AG09309 (cell line): ENCODE measurements at regions not wholly inside any gene's neighbourhood (a gene's known extent, or its start where the extent isn't known, plus 50 kb on each side); places are given as distances from the start of the nearest gene placed in this dataset.
"Not testable (repeated sequence)": the region's sequence is repeated elsewhere in the genome, so short reads cannot be mapped to it uniquely, and the experiment has no call there.

Experiments used
- DNase-seq: peaks from one replicate; pipeline ENCODE4 v3.0.0-alpha.2; 2010; ENCODE audit warnings: low read depth
- H3K4me3 ChIP-seq: 2 replicates; pipeline ENCODE4 v1.5.1; 2011; ENCODE audit warnings: mild to moderate bottlenecking, low read depth, low read length, moderate library complexity; ENCODE audit not compliant: control insufficient read depth
- TF ChIP-seq, protein P1 (sequence below): IDR thresholded peaks from 2 replicates; pipeline ENCODE4 v1.5.1; 2011; ENCODE audit warnings: mild to moderate bottlenecking, low read depth, low read length, inconsistent platforms; ENCODE audit not compliant: insufficient read depth, control insufficient read depth; ENCODE audit errors: missing control alignments

DNA sequence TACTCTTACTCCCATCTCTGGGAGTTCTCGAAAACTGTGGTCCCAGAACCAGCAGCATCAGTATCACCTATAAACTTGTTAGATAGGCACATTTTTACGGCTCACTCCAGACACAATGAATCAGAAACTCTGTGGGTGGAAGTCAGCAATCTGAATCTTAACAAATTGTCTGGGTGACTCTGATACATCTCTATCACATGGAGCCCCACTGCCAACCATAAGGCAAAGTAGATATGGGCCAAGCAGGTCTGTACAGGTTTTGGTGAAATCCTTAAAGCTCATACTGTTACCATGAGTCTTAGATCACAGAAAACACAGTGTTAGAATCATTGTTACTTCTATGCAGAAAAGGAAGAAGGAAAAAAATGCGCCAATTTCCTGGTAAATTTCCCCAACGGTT, 122.5 kb upstream of the HCCS start:
- H3K4me3 ChIP-seq = no peak overlapping the region
- no peak for DNase-seq

DNA sequence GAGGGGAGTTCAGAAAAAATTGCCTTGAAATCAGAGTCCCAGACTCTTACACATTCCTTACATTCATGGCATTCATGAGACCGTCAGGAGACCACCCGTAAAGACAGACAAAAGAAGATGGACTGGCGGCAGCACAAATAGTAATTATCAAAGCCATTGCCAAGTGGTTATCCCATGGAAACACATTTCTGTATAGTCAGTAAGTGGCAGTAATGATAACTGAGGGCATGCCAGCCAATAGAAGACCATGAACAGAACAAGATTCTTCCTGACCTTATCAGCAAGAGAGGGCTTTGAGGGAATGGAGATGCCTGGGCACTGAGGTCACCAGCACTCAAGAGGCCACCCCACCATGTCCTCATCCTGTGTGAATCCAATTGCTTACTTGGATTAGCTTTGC, 121.7 kb upstream of the HCCS start:
- TF ChIP-seq, protein P1, sequence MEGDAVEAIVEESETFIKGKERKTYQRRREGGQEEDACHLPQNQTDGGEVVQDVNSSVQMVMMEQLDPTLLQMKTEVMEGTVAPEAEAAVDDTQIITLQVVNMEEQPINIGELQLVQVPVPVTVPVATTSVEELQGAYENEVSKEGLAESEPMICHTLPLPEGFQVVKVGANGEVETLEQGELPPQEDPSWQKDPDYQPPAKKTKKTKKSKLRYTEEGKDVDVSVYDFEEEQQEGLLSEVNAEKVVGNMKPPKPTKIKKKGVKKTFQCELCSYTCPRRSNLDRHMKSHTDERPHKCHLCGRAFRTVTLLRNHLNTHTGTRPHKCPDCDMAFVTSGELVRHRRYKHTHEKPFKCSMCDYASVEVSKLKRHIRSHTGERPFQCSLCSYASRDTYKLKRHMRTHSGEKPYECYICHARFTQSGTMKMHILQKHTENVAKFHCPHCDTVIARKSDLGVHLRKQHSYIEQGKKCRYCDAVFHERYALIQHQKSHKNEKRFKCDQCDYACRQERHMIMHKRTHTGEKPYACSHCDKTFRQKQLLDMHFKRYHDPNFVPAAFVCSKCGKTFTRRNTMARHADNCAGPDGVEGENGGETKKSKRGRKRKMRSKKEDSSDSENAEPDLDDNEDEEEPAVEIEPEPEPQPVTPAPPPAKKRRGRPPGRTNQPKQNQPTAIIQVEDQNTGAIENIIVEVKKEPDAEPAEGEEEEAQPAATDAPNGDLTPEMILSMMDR = no peak
- DNase-seq = no peak
- no peak overlapping the region for H3K4me3 ChIP-seq

More for the DNA sequence above, 122.5 kb upstream of the HCCS start:
- TF ChIP-seq, protein P1 = no peak

DNA sequence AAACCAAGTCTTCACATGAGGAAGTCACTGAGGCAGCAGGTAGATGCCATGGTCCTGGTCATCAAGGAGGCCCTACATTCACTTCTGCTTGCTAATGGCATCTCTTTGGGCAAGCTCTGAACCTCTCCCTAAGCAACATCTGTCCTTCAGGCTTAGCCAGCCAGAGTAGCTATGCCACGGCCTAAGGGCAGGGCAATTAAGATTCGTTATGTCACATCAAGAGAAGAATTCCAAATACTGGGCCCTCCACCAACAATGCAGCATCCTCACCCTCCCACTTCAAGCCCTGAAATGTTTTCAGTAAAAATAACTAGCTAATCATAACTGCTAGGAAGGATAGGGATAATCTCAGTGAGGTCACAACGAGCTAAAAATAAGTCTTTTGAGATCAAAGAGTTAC, 120.7 kb upstream of the HCCS start:
- no peak for DNase-seq
- TF ChIP-seq, protein P1 = no peak
- H3K4me3 ChIP-seq = no peak overlapping the region

DNA sequence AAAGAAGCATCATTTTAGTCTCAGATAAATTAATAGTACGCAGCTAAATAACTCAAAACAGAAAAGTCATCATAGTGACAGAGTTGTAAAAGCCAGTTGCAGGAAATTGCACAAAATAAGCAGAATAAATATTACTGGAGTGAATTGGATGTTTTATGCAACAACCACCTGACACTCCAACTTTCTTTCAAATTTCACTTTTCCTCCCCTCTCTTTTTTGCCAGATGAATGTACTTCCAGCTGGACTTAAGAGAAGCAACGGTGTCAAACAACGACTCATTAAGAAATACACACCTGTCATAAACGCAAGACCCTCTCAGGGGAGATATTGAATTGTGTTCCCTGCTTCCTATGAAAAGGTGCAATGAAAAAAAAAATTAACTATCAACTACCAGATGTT, 120.2 kb upstream of the HCCS start:
- DNase-seq = no peak
- TF ChIP-seq, protein P1 = no peak

DNA sequence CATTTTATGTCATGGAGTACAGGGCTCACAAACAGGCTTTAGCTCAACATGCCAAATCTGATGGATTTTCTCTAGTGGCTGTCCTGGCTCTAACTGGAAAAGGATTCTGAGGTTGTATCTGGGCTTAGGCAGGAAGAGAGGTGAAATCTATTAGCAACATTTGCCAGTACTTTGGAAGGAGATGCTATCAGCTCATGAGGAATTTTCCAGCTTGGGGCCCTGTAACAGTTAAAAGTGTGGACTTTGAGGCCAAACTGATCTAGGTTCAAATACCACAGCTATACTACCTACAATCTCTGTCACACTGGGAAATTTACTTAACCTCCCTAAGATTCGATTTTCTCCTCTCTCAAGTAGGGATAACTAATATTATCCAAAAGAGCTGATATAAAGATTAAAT, 119.0 kb upstream of the HCCS start:
- DNase-seq = no peak
- H3K4me3 ChIP-seq = no peak overlapping the region
- TF ChIP-seq, protein P1 = no peak

More for the DNA sequence above, 120.2 kb upstream of the HCCS start:
- H3K4me3 ChIP-seq = no peak overlapping the region

DNA sequence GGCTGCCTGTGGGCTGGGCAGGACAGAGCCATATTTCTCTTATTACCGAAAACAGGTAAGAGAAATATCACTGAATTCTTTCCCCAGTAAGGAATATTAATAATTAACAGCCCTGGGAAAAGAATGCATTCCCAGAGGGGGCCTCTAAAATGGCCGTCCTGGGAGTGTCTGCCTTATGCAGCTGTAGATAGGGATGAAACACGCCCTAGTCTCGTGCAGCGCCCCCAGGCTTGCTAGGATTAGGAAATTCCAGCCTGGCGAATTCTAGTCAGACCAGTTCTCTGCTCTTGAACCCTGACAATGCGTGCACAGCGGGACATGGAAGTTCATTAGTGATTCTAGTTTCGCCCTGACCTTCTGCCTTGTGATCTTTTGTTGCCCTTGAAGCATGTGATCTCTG, 104.1 kb upstream of the HCCS start:
- not testable (repeated sequence) for DNase-seq, H3K4me3 ChIP-seq

DNA sequence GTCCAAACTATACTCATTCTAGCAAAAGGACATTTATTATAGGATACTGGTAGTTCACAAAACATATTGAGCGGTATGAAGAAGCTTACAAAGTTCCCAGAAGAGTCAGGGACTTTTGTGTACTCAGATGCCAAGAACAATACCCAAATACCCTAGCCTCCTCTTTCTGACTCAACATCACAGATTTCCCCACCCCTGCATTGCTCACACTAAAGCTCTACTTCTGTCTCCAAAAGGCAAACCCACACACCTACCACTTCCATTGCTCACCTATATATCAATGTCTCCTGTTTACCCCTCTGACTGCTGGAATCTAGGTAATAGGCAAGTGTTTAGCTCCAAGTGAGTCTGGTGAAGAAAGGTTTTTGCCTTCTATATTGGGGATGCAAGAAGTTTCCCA, 100.7 kb upstream of the HCCS start:
- H3K4me3 ChIP-seq = no peak overlapping the region
- DNase-seq = no peak
- TF ChIP-seq, protein P1 = no peak
